ENCODE measurements at regions not wholly inside any gene's neighbourhood (a gene's known extent, or its start where the extent isn't known, plus 50 kb on each side); places are given as distances from the start of the nearest gene placed in this dataset.
A peak's percentile ranks its signal among the peaks of the same experiment; 100 is the strongest.

DNA sequence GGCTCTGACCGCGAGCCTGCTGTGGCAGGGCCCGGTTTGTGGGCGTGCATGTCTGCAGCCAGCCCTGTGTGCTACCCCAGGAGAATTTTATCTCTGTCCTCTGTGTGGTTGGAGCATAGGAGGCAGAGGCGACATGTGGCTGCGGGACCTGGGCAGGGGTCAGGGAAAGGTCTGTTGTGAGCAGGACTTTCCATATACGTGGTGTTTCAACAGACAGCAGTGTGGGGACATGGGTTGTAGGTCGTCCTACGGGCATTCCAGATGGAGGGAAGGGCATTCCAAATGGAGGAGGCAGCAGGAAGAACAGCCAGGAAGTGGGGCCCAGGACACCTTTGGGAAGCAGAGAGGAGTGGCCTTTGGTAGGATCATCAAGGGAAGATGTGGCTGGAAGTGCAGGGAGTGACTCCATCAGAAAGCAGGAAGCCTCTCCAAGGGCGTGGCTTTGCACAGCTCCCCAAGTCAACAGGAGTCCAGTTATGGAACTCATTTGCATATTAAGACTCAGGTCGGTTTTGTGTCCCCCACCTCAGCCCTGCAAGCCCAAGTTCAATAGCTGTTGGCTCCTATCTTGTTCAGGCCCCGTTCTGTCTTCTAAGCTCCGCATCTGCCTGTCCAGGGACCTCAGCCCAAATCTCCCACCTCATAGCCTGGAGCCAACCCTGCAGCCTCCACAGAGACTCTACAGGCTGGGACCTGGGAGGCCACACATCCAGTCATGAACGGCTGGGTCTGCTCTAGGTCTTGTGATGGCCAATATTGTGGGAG, 309.1 kb downstream of the MATN1 start:
- Mint-ChIP-seq H3K9me3 (ENCODE audit: low read depth) (no peaks in the 10 kb centered on the region), H3K36me3 (ENCODE audit: insufficient read depth) (no peaks in the 10 kb centered on the region), H3K4me3 (ENCODE audit: low read depth) (no peak overlapping the region), H3K27ac (no peak overlapping the region), H3K27me3 (peaks cover 14% of the 10 kb centered on the region), H3K4me1 (ENCODE audit: low read depth) (no peaks in the 10 kb centered on the region)
- DNase-seq (ENCODE audit: low spot score, unreplicated experiment): no peak
- TF ChIP-seq, protein P1, sequence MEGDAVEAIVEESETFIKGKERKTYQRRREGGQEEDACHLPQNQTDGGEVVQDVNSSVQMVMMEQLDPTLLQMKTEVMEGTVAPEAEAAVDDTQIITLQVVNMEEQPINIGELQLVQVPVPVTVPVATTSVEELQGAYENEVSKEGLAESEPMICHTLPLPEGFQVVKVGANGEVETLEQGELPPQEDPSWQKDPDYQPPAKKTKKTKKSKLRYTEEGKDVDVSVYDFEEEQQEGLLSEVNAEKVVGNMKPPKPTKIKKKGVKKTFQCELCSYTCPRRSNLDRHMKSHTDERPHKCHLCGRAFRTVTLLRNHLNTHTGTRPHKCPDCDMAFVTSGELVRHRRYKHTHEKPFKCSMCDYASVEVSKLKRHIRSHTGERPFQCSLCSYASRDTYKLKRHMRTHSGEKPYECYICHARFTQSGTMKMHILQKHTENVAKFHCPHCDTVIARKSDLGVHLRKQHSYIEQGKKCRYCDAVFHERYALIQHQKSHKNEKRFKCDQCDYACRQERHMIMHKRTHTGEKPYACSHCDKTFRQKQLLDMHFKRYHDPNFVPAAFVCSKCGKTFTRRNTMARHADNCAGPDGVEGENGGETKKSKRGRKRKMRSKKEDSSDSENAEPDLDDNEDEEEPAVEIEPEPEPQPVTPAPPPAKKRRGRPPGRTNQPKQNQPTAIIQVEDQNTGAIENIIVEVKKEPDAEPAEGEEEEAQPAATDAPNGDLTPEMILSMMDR (IDR thresholded peaks at IDR 0.05; ENCODE audit: unreplicated experiment): no peak

DNA sequence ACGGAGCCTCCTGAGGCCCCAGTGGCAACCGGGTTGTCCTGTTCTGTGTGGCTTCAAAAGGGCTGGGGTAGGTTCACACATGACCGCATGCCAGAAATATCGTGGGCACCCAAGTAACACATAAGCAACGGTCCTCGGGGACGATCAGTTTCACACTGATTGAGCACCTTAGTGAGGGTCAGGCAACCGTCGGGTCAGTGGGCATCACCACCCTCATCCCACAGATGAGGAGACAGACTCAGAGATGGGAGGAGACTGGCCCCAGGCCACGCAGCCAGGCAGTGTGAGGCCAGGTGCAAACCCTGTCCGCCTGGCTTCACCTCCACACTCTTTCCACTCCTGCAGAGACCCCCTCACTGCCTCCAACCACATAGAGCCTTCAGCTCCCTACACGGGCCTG, 309.8 kb downstream of the MATN1 start:
- DNase-seq (ENCODE audit: low spot score, unreplicated experiment): no peak
- Mint-ChIP-seq H3K4me1 (ENCODE audit: low read depth) (no peaks in the 10 kb centered on the region), H3K9me3 (ENCODE audit: low read depth) (no peaks in the 10 kb centered on the region), H3K36me3 (ENCODE audit: insufficient read depth) (no peaks in the 10 kb centered on the region), H3K27me3 (peaks cover 18% of the 10 kb centered on the region), H3K27ac (no peak overlapping the region), H3K4me3 (ENCODE audit: low read depth) (no peak overlapping the region)
- TF ChIP-seq, protein P1 (IDR thresholded peaks at IDR 0.05; ENCODE audit: unreplicated experiment): no peak

DNA sequence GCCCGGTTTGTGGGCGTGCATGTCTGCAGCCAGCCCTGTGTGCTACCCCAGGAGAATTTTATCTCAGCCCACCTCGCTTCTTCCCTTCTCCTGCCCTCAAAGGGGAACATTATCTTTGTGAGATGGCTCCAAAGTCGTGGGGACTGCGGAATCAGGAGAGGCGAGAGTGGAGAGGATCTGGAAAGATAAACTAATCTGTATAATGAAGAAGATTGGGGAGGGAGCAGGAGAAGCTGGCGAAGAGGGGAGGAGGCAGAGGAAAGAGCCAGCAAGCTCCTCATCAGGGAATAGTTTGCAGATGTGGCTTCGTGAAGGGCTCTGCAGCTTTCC, 310.3 kb downstream of the MATN1 start:
- Mint-ChIP-seq H3K36me3 (ENCODE audit: insufficient read depth) (no peaks in the 10 kb centered on the region), H3K9me3 (ENCODE audit: low read depth) (no peaks in the 10 kb centered on the region), H3K27me3 (peaks cover 18% of the 10 kb centered on the region), H3K4me1 (ENCODE audit: low read depth) (no peaks in the 10 kb centered on the region), H3K27ac (no peak overlapping the region), H3K4me3 (ENCODE audit: low read depth) (no peak overlapping the region)
- no peak for DNase-seq (ENCODE audit: low spot score, unreplicated experiment)
- TF ChIP-seq, protein P1 (IDR thresholded peaks at IDR 0.05; ENCODE audit: unreplicated experiment): no peak

DNA sequence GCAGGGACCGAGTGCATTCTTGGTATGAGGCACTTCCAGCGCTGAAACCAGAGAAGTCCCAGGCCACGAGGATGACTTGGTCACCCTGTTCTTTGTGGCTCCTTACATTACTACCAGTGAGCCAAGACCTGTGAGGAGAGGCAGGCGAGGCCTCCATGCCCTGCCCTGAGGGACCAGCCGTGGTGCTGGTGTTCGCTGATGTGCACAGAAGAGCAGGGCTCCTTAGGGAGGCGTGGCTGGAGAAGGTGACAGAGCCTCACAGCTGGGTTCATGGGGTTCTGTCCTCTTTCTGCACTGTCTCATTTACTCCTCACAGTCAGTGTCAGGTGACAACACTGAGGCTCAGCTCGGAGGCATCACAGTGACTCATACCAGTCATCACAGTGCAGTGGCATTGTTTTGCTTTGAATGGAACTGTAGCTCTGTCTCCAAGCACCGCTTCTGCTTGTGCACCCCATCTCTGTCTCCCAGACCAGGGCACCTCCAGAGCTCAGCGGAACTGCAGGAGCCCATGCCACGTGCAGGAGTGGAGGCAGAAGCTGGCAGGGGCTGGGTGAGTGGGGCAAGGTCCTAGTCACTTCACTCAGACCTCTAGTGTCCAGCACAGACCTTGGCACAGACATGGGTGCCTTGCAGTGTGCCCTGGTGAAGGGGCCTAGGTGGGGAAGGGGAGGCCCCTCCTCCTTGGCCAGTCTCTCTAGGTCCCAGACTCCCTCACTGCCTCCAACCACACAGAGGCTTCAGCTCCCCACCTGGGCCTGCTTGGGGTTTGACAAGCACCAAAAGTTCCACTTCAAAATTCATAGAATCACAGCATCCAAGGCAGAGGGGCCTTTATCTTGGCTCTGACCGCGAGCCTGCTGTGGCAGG, 310.9 kb downstream of the MATN1 start:
- DNase-seq (ENCODE audit: low spot score, unreplicated experiment): peak; percentile 6
- no peaks in the 10 kb centered on the region for H3K9me3 Mint-ChIP-seq (ENCODE audit: low read depth)
- H3K4me3 Mint-ChIP-seq (ENCODE audit: low read depth): no peak overlapping the region
- H3K36me3 Mint-ChIP-seq (ENCODE audit: insufficient read depth): no peaks in the 10 kb centered on the region
- peaks cover 20% of the 10 kb centered on the region for H3K27me3 Mint-ChIP-seq
- H3K4me1 Mint-ChIP-seq (ENCODE audit: low read depth): no peaks in the 10 kb centered on the region
- no peak overlapping the region for H3K27ac Mint-ChIP-seq
- TF ChIP-seq, protein P1 (IDR thresholded peaks at IDR 0.05; ENCODE audit: unreplicated experiment): no peak

DNA sequence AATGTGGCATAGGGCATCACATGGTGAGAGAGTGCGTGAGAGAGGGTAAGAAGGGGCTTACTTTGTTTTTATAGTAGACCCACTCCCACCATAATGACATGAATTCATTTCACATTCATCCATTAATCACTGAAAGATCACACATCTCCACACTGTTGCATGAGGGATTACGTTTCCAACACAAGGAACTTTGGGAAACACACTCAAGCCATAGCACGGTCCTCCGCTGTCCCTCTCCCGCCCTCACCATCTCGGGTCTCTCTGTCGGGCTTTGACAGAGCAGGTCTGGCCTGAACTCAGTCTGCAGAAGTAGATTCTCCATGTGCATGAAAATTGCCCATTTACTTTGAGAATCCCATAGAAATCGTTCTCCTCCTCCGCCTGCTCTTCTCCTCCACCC, 312.2 kb downstream of the MATN1 start:
- Mint-ChIP-seq H3K9me3 (ENCODE audit: low read depth) (no peaks in the 10 kb centered on the region), H3K4me3 (ENCODE audit: low read depth) (no peak overlapping the region), H3K27ac (no peak overlapping the region), H3K36me3 (ENCODE audit: insufficient read depth) (no peaks in the 10 kb centered on the region), H3K27me3 (peaks cover 28% of the 10 kb centered on the region), H3K4me1 (ENCODE audit: low read depth) (no peaks in the 10 kb centered on the region)
- DNase-seq (ENCODE audit: low spot score, unreplicated experiment): peak; percentile 5
- TF ChIP-seq, protein P1 (IDR thresholded peaks at IDR 0.05; ENCODE audit: unreplicated experiment): no peak

Data from progenitor cell of endocrine pancreas (in vitro differentiated cells).